Upper lobe of left lung (tissue), 6 donors: ENCODE measurements at regions not wholly inside any gene's neighbourhood (a gene's known extent, or its start where the extent isn't known, plus 50 kb on each side); places are given as distances from the start of the nearest gene placed in this dataset.

ENCODE experiments used
- ATAC-seq, 2 donors: fragments of 200-7000 bp; cut with Tn5 transposase; one replicate each; pipeline ENCODE4 v1.9.1; 2022; ENCODE audit warnings: mild to moderate bottlenecking in 2 of 2, moderate library complexity in 2 of 2; ENCODE audit not compliant: low FRiP score in 2 of 2
- DNase-seq, 2 donors: peaks; one replicate each; pipeline ENCODE4 v3.0.0-alpha.2; 2019 to 2020
- H3K27ac ChIP-seq, 4 donors: fragments of 200-600 bp; sonication (generic); one replicate each; pipeline ENCODE4 v1.5.1; 2016 to 2019
- H3K27me3 ChIP-seq, 4 donors: fragments of 200-600 bp; sonication (generic); one replicate each; pipeline ENCODE4 v1.5.1; 2017 to 2019
- H3K36me3 ChIP-seq, 4 donors: fragments of 200-600 bp; sonication (generic); one replicate each; pipeline ENCODE4 v1.5.1; 2016 to 2019
- H3K4me1 ChIP-seq, 4 donors: fragments of 200-600 bp; sonication (generic); one replicate each; pipeline ENCODE4 v1.5.1; 2018 to 2019
- H3K4me3 ChIP-seq, 4 donors: fragments of 200-600 bp; sonication (generic); one replicate each; pipeline ENCODE4 v1.5.1; 2017 to 2019; ENCODE audit warnings: mild to moderate bottlenecking in 2 of 4, moderate library complexity in 1 of 4
- H3K9me3 ChIP-seq, 4 donors: fragments of 200-600 bp; sonication (generic); one replicate each; pipeline ENCODE4 v1.5.1; 2018 to 2019
- EP300 ChIP-seq, 4 donors: sonication (generic); formaldehyde crosslinking; IDR thresholded peaks; one replicate each; pipeline ENCODE4 v1.5.1; 2017; ENCODE audit warnings: antibody characterized with exemption in 4 of 4, control low read depth in 2 of 4
- POLR2A ChIP-seq, 4 donors: fragments of 450-650 bp; IDR thresholded peaks; one replicate each; pipeline ENCODE4 v1.5.1; 2016 to 2017; ENCODE audit warnings: antibody characterized with exemption in 4 of 4, mild to moderate bottlenecking in 2 of 4
- POLR2AphosphoS5 ChIP-seq, 2 donors: sonication (generic); formaldehyde crosslinking; IDR thresholded peaks; one replicate each; pipeline ENCODE4 v1.5.1; 2017; ENCODE audit warnings: antibody characterized with exemption in 2 of 2
- WGBS, 2 donors: methylation state at CpG; one replicate each; pipeline ENCODE4 v1.1.5; 2017 to 2018; 5-methylcytosine and 5-hydroxymethylcytosine counted together
- TF ChIP-seq, protein P1 (sequence below), 6 experiments: fragments of 450-650 bp in 4 of 6; fragments of 200-600 bp in 2 of 6; sonication (generic) in 2 of 6; IDR thresholded peaks; one replicate each; pipeline ENCODE4 v1.5.1; 2016 to 2019; ENCODE audit warnings: antibody characterized with exemption in 6 of 6
- donor health status: DM: no; HTN: no; CAD: no; lungs with moderate emphysema.
- donor health status: DM: no; HTN: yes; CAD: no; lungs with severe emphysema.

GRCh38 chr11:26782220-26782965 is 60.5 kb upstream of the SLC5A12 start:
- no peaks in the 10 kb centered on the region for H3K4me1 ChIP-seq
- TF ChIP-seq POLR2AphosphoS5 (IDR thresholded peaks at IDR 0.05) (no peak), POLR2A (IDR thresholded peaks at IDR 0.05) (no peak)
- ATAC-seq (no peak), DNase-seq (no peak)
- H3K36me3 ChIP-seq, result no peaks in the 10 kb centered on the region
- H3K9me3 ChIP-seq, result peaks cover 0 to 11% (median 6%) of the 10 kb centered on the region in 4 donors
- 65 to 70% methylated on average over 4 of the region's 4 CpGs for WGBS, 2 donors
- no peak overlapping the region for H3K27ac ChIP-seq
- H3K27me3 ChIP-seq, result no peaks in the 10 kb centered on the region
- no peak overlapping the region for H3K4me3 ChIP-seq

DNA sequence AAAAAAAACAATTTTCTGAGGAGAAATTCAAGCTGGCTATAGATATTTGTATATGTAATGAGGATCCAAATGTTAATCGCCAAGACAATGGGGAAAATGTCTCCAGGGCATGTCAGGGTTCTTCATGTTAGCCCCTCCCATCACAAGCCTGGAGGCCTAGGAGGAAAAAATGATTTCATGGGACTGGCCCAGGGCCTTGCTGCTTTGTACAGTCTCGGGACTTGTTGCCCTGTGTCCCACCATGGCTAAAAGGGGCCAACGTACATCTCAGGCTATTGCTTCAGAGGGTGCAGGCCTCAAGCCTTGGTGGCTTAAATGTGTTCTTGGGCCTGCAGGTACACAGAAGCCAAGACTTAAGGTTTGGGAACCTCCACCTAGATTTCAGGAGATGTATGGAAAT is 62.1 kb upstream of the SLC5A12 start:
- WGBS, 2 donors, result 89 to 95% methylated on average over 3 of the region's 3 CpGs
- H3K4me3 ChIP-seq, result no peak overlapping the region
- no peak overlapping the region for H3K27ac ChIP-seq
- no peaks in the 10 kb centered on the region for H3K36me3 ChIP-seq
- no peaks in the 10 kb centered on the region for H3K27me3 ChIP-seq
- ATAC-seq (no peak), DNase-seq (no peak)
- TF ChIP-seq EP300 (IDR thresholded peaks at IDR 0.05) (no peak), POLR2AphosphoS5 (IDR thresholded peaks at IDR 0.05) (no peak), POLR2A (IDR thresholded peaks at IDR 0.05) (no peak)
- TF ChIP-seq, protein P1, sequence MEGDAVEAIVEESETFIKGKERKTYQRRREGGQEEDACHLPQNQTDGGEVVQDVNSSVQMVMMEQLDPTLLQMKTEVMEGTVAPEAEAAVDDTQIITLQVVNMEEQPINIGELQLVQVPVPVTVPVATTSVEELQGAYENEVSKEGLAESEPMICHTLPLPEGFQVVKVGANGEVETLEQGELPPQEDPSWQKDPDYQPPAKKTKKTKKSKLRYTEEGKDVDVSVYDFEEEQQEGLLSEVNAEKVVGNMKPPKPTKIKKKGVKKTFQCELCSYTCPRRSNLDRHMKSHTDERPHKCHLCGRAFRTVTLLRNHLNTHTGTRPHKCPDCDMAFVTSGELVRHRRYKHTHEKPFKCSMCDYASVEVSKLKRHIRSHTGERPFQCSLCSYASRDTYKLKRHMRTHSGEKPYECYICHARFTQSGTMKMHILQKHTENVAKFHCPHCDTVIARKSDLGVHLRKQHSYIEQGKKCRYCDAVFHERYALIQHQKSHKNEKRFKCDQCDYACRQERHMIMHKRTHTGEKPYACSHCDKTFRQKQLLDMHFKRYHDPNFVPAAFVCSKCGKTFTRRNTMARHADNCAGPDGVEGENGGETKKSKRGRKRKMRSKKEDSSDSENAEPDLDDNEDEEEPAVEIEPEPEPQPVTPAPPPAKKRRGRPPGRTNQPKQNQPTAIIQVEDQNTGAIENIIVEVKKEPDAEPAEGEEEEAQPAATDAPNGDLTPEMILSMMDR (IDR thresholded peaks at IDR 0.05), result no peak
- H3K9me3 ChIP-seq, result peaks cover 0 to 11% (median 6%) of the 10 kb centered on the region in 4 donors
- H3K4me1 ChIP-seq, result no peaks in the 10 kb centered on the region

DNA sequence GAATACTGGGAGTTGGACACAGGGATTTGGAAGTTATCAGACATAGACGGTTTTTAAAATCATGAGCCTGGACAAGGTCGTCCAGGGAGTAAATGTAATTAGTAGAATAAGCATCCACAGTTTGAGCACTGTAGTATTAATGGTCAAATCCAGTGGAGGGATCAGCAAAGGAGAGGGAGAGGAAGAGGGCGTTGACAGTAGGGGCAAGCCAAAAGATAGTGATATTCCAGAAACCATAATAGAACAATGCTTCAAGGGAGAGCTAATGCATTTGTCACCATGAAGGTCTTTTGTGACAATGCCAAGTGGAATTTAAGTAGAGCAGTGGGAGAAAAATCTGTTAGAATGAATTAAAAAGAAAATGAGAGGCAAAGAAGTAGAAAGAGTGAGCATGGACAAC is 68.9 kb upstream of the SLC5A12 start:
- Histone ChIP-seq H3K27me3 (no peaks in the 10 kb centered on the region), H3K9me3 (no peaks in the 10 kb centered on the region), H3K4me3 (no peak overlapping the region), H3K36me3 (no peaks in the 10 kb centered on the region), H3K4me1 (no peaks in the 10 kb centered on the region), H3K27ac (no peak overlapping the region)
- DNase-seq (no peak), ATAC-seq (no peak)
- WGBS, 2 donors, result 58 to 64% methylated on average over 3 of the region's 3 CpGs
- TF ChIP-seq EP300 (IDR thresholded peaks at IDR 0.05) (no peak), POLR2AphosphoS5 (IDR thresholded peaks at IDR 0.05) (no peak), POLR2A (IDR thresholded peaks at IDR 0.05) (no peak)
- TF ChIP-seq, protein P1 (IDR thresholded peaks at IDR 0.05), result no peak

- Histone ChIP-seq H3K4me1 (no peaks in the 10 kb centered on the region), H3K9me3 (no peaks in the 10 kb centered on the region), H3K4me3 (no peak overlapping the region), H3K27me3 (no peaks in the 10 kb centered on the region), H3K27ac (no peak overlapping the region), H3K36me3 (no peaks in the 10 kb centered on the region)
- no peak for ATAC-seq
- DNase-seq, result no peak
- TF ChIP-seq EP300 (IDR thresholded peaks at IDR 0.05) (no peak), POLR2AphosphoS5 (IDR thresholded peaks at IDR 0.05) (no peak), POLR2A (IDR thresholded peaks at IDR 0.05) (no peak)
- TF ChIP-seq, protein P1 (IDR thresholded peaks at IDR 0.05), result no peak
Measured at GRCh38 chr11:26792941-26793340, 71.1 kb upstream of the SLC5A12 start.

GRCh38 chr11:26793487-26793886 is 71.6 kb upstream of the SLC5A12 start:
- H3K27me3 ChIP-seq, result no peaks in the 10 kb centered on the region
- H3K9me3 ChIP-seq, result no peaks in the 10 kb centered on the region
- TF ChIP-seq POLR2AphosphoS5 (IDR thresholded peaks at IDR 0.05), result no peak
- TF ChIP-seq EP300 (IDR thresholded peaks at IDR 0.05), result no peak
- TF ChIP-seq, protein P1 (IDR thresholded peaks at IDR 0.05), result no peak
- no peak for TF ChIP-seq POLR2A (IDR thresholded peaks at IDR 0.05)
- H3K4me3 ChIP-seq, result no peak overlapping the region
- no peaks in the 10 kb centered on the region for H3K4me1 ChIP-seq
- no peak overlapping the region for H3K27ac ChIP-seq
- no peak for ATAC-seq
- 90% methylated on average over 3 of the region's 3 CpGs for WGBS, 2 donors
- no peak for DNase-seq
- no peaks in the 10 kb centered on the region for H3K36me3 ChIP-seq
